Renal cortical epithelial cell (primary cell): ENCODE measurements at regions not wholly inside any gene's neighbourhood (a gene's known extent, or its start where the extent isn't known, plus 50 kb on each side); places are given as distances from the start of the nearest gene placed in this dataset.

Source experiments
- DNase-seq: peaks from one replicate; pipeline ENCODE4 v3.0.0-alpha.2; 2011; ENCODE audit warnings: low read depth

- no peak for DNase-seq
These were observed 144.9 kb upstream of the ID2 start for GRCh38 chr2:8536686-8537561.

DNA sequence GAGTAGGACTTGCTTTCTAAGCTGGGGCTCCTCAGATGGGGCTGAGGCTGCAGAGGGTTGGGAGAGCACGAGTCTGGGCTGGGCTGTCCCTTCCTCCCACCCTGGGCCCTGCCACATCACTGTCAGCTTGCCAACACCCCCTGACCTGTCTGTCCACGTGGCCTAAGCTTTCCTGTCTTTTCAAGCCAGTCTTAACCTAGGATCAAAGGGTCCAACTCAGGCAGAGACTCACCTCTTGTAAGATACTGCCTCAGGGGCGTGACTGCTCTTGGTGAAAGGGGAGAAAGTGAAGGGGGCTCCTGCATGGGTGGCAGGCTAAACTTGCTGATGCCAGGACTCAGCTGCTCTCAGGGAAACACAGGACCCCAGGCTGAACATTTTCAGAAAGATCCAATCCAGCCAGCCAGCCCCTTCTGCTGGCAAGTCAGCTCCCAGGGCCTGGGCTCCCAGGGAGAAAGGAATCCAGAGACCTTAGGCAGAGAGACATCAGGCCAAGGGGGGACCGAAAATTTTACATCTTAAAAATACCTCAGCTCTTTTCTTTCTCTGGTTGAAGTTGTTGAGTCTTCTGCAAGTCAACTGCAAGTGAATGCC is 144.2 kb upstream of the ID2 start:
- no peak for DNase-seq

DNA sequence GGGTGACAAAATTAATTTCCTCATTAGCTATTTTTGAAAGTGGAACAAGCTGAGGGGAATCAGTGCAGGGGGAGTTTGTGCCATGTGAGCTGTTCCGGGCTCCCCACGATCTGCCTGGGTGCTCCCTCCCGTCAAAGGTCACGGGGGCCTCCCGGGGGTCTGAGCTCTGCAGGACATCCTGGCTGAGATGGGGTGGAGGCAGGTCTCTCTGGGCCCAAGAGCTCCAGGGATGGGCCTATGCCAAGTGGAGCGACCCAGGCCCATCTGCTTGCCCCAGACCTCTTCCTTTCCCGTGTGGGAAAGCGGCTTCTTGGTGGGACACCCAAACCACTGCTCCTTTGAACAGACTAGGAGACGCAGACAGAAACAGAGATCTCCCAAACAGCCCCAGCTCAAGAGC is 143.3 kb upstream of the ID2 start:
- no peak for DNase-seq

DNA sequence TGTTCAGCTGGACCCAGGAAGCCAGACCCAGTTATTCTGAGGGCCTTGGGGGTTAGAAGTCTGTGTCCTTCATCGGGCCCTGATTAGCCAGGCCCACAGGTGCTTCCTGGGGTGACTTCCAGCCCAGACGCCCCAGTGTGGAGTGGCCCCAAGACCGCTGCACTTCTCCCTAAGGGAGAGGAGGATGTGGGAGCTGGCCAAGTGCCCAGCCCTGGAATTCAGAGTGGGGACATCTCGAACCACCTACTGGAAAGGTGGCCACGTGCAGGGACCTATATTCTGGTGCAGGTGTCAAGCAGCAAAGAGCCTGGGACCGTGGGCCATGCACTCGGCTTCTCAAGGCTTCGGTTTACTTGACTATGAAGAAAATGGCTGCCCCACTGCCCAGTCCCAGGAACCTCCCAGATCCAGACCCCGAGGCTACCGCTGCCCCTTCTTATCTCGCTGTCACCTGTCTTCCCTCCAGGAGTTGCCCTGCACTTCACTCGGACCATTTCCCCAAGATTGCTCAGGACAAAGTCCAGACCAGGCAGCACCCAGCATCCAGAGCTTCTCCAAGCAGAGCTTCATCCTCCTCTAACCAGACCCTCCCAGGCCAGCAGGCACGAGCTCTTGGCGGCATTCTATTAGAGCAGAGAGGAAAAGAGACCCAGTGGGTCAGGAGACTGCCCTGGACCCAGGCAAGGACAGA is 142.8 kb upstream of the ID2 start:
- DNase-seq: no peak

- DNase-seq: peak; percentile 63
These were observed 141.9 kb upstream of the ID2 start for GRCh38 chr2:8539743-8540551.

DNA sequence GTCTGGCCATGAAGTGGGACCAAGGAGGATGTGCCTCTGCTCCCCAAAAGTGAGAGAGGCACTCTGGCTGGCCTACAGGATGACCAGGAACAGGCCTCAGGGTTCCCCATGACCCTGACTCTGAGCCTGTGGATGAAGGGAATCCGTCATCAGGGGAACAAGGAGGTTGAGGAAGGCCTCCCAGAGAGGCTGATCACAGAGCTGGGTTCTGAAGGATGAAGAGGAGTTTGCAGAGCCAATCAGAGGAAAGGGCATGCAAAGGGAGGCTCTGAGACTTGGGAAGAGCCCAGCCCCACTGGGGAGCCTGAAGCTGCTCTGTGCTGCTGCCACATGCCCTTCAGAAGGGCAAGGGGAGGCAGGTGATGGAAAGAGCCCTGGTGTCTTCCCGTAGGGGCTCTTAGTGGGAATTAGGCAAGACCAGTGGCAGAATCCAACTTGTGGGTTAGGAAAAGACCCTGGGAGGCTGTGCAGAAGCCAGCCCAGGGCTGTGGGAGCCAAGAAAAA is 141.3 kb upstream of the ID2 start:
- no peak for DNase-seq

DNA sequence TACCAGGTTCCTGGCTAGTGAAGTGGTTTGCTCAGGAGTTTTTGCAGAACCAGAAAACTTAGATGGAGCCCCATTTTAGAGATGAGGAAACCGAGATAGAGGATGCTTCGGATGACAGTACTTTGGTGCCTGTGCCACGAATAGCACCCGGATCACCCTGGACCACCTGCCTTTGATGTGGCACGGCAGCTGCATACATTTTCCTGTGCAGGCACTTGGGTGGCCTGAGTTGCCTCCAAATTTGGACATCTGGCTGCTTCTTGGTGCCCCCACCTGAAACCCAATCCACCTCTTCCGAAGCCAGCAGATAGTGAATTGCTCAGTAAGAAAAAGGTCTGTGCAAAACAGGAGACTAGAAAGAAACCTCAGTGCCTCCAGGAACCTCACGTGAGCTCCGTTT is 140.6 kb upstream of the ID2 start:
- DNase-seq: no peak

DNA sequence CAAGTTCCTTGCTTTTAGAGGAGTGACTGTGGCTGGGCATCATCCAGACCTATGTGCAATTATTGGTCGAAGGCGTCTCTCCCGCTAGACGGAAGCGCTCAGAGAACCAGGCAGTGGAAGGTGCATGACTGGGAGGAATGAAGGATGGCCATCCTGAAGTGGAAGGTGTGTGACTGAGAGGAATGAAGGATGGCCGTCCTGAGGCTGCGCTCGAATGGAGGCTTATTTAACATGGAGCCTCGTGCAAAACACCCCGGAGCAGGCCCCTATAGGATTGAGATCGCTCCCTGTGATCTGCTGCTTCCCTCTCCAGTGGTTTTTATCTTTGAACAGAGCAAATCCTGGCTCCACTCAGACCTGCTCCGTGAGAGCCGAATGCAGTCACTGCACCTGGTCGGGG is 140.2 kb upstream of the ID2 start:
- no peak for DNase-seq

DNA sequence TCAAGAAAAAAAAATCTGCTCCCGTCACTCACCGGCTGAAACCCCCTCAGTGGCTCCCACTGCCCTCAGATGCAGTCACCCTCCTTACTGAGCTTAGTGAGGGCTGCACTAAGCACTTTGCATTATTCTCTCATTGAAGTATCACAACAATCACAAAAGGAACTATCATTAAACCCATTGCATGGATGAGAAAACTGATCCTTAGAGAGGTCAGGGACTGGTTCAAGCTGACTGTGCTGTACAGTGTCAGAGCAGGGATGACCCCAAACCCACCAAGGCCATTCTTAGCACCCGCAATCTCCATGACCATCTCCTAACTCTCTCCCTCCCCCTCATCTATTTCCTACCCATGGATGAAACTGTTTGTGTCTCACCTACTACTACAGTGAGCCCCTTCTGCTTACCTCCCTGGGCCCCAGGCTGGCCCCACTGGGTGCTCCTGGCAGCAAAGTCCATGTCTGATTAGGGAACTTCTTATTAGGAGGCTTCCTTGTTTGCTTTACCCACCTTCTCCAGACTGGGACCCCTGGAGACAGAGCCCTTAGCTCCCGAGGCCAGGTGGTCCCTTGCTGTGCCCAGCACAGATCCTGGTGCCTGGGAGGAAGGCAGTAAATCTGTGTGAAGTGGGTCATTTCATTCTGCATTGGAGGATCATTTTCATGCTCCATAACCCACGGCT is 139.3 kb upstream of the ID2 start:
- DNase-seq: no peak

DNA sequence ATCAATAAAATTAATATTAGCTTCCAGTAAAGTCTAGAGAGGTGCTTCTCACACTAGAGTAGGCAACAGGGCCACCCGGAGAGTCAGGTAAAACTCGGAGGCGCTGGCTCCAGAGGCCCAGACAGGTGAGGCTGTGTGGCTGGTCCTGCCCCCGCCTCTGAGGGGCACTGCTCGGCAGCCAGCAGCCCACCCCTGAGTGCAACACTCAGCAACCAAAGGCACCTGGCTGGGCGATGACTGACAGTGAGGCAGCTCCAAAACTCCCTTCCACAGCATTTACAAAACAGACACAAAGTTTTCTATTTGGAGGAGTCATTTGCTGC is 138.8 kb upstream of the ID2 start:
- DNase-seq: no peak

- peak; percentile 74 for DNase-seq
These were observed 138.3 kb upstream of the ID2 start for GRCh38 chr2:8543383-8544170.

GRCh38 chr2:8544171-8544785 is 137.6 kb upstream of the ID2 start:
- DNase-seq: no peak

GRCh38 chr2:8544786-8545694 is 136.8 kb upstream of the ID2 start:
- no peak for DNase-seq

DNA sequence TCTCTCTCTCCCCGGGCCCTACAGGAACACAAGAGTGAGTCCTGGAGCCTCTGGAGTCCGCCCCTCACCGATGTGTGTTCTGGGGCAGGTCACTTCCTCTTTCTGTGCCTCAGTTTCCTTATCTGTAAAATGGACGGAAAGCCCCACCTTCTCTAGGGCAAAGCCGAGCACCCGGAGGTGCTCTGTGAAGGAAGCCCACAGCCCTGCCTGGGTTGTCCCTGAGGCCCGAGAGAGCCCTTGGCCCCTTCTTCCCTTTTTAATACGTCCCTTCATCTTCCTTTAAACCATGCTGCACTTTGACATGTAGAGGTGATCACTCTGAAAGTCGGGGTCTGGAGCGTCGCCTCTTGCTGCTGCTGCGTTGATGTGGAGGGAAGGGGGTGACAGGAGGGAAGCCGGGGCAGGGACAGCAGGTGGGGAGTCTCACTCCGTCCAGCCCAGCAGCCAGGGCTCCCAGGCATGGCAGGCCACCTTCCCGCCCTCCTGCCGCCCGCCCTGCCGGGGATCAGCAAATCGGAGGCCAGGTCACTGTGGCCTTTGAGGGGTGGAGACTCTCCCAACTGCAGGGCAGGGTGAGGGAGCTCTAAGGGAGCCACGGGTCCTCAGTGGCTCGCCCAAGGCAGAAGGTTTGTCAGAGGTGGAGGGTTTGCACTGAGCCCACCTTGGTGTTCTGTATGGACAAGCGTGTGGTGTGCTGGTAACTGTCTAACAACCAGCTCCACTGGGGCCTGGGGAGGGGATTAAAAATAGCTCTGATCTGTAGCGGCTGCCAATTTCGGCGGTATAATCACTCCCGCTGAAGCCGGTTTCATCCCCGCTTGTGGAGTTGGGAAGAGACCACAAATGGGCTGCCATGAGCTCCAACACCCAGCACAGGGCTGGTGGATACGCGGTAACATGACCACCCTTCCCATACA is 135.9 kb upstream of the ID2 start:
- no peak for DNase-seq

DNA sequence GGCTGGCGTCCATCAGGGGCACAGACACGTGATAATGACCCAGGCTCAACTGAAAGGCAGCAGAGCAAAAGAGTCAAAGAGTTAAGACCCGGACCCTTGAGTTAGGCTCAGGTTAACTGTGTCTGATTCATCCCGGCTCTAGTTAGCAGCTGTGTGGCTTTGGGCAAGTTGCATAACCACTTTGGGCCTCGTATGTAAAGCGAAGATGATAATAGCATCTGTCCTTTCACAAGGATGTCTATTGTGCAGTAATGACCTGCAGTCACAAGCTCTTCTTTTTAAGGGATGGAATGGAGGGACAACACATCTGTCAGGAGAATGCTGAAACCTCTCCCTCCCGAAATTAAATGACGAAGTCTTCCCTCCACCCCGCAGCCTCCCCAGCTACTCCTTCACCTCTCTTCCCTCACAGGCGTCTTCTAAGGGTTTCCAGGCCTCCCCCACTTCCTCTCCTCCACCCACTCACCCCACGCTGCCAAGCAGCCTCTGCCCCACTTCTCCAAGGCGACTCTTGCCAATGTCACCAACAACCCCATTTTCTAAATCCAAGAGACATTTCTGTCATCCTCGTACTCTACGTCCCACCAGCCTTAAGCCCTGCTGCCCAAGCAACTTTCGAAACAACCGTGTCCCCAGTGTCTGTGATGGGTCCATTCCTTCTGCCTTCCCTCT is 135.1 kb upstream of the ID2 start:
- DNase-seq: no peak

GRCh38 chr2:8547284-8548064 is 134.4 kb upstream of the ID2 start:
- no peak for DNase-seq
